ENCODE measurements at regions not wholly inside any gene's neighbourhood (a gene's known extent, or its start where the extent isn't known, plus 50 kb on each side); places are given as distances from the start of the nearest gene placed in this dataset.
"Not testable (repeated sequence)": the region's sequence is repeated elsewhere in the genome, so short reads cannot be mapped to it uniquely, and the experiment has no call there.

- no peaks in the 10 kb centered on the region for H3K4me1 Mint-ChIP-seq (ENCODE audit: low read depth)
- CTCF ChIA-PET, result no interaction called here
- no peak for TF ChIP-seq CTCF (IDR thresholded peaks at IDR 0.05)
- Histone ChIP-seq H3K9me3 (ENCODE audit: control insufficient read depth in 1 of 2, insufficient read depth in 1 of 2, low read length in 2 of 2) (peaks cover 0 to 17% of the 10 kb centered on the region in 2 experiments), H3K4me3 (ENCODE audit: low read length) (no peak overlapping the region), H3K36me3 (ENCODE audit: insufficient read depth, low read length) (no peaks in the 10 kb centered on the region), H3K27ac (ENCODE audit: low read depth in 1 of 2, low read length in 2 of 2) (no peak overlapping the region), H3K27me3 (ENCODE audit: control insufficient read depth in 1 of 2, insufficient read depth in 2 of 2, low read length in 2 of 2) (peaks cover 0 to 2% of the 10 kb centered on the region in 2 experiments), H3K4me1 (ENCODE audit: insufficient read depth, low read length) (no peaks in the 10 kb centered on the region)
- no peaks in the 10 kb centered on the region for H3K9me3 Mint-ChIP-seq
- H3K4me3 Mint-ChIP-seq, result no peak overlapping the region
- DNase-seq, result peak in 1 of 14 experiments; percentile 25
- H3K36me3 Mint-ChIP-seq (ENCODE audit: low read depth), result no peaks in the 10 kb centered on the region
- POLR2A ChIA-PET, result no interaction called here
- H3K27me3 Mint-ChIP-seq, result no peaks in the 10 kb centered on the region
- intact Hi-C loops (cut with DNase I, micrococcal nuclease), result no loop called here
- no peak for ATAC-seq (ENCODE audit: poor library complexity)
- H3K27ac Mint-ChIP-seq, result no peak overlapping the region
Observed at GRCh38 chr2:128596396-128597120, 277.9 kb upstream of the HS6ST1 start.

- Mint-ChIP-seq H3K4me3 (no peak overlapping the region), H3K4me1 (ENCODE audit: low read depth) (no peaks in the 10 kb centered on the region), H3K9me3 (no peaks in the 10 kb centered on the region), H3K27me3 (no peaks in the 10 kb centered on the region), H3K27ac (no peak overlapping the region), H3K36me3 (ENCODE audit: low read depth) (no peaks in the 10 kb centered on the region)
- Histone ChIP-seq H3K4me3 (ENCODE audit: low read length) (no peak overlapping the region), H3K27ac (ENCODE audit: low read depth in 1 of 2, low read length in 2 of 2) (no peak overlapping the region), H3K36me3 (ENCODE audit: insufficient read depth, low read length) (no peaks in the 10 kb centered on the region), H3K27me3 (ENCODE audit: control insufficient read depth in 1 of 2, insufficient read depth in 2 of 2, low read length in 2 of 2) (no peaks in the 10 kb centered on the region), H3K4me1 (ENCODE audit: insufficient read depth, low read length) (no peaks in the 10 kb centered on the region), H3K9me3 (ENCODE audit: control insufficient read depth in 1 of 2, insufficient read depth in 1 of 2, low read length in 2 of 2) (peaks cover 0 to 17% of the 10 kb centered on the region in 2 experiments)
- POLR2A ChIA-PET, result no interaction called here
- DNase-seq, result peak in 1 of 14 experiments; percentile 4
- no peak for ATAC-seq (ENCODE audit: poor library complexity)
- intact Hi-C loops (cut with DNase I, micrococcal nuclease), result no loop called here
- CTCF ChIA-PET, result no interaction called here
- TF ChIP-seq CTCF (IDR thresholded peaks at IDR 0.05), result no peak
Observed at GRCh38 chr2:128597121-128597762, 278.6 kb upstream of the HS6ST1 start.

GRCh38 chr2:128598260-128598659 is 279.6 kb upstream of the HS6ST1 start:
- ATAC-seq (ENCODE audit: poor library complexity); H3K4me3 ChIP-seq (ENCODE audit: low read length); POLR2A ChIA-PET; H3K27me3 Mint-ChIP-seq; H3K27ac ChIP-seq (ENCODE audit: low read depth in 1 of 2, low read length in 2 of 2); H3K36me3 Mint-ChIP-seq (ENCODE audit: low read depth); H3K9me3 Mint-ChIP-seq; H3K27me3 ChIP-seq (ENCODE audit: control insufficient read depth in 1 of 2, insufficient read depth in 2 of 2, low read length in 2 of 2); H3K4me3 Mint-ChIP-seq; H3K36me3 ChIP-seq (ENCODE audit: insufficient read depth, low read length); intact Hi-C loops (cut with DNase I, micrococcal nuclease); H3K4me1 Mint-ChIP-seq (ENCODE audit: low read depth); DNase-seq; H3K27ac Mint-ChIP-seq; H3K4me1 ChIP-seq (ENCODE audit: insufficient read depth, low read length); CTCF ChIA-PET: not testable (repeated sequence)
- H3K9me3 ChIP-seq (ENCODE audit: control insufficient read depth in 1 of 2, insufficient read depth in 1 of 2, low read length in 2 of 2), result peaks cover 0 to 17% of the 10 kb centered on the region in 2 experiments

Measured in CD4-positive, alpha-beta T cell (primary cell).